GM21619 (cell line): ENCODE measurements at regions not wholly inside any gene's neighbourhood (a gene's known extent, or its start where the extent isn't known, plus 50 kb on each side); places are given as distances from the start of the nearest gene placed in this dataset.

ENCODE experiments used
- ATAC-seq: cut with Tn5 transposase; IDR thresholded peaks from one replicate; pipeline ENCODE4 v1.9.1; 2021; ENCODE audit not compliant: unreplicated experiment

DNA sequence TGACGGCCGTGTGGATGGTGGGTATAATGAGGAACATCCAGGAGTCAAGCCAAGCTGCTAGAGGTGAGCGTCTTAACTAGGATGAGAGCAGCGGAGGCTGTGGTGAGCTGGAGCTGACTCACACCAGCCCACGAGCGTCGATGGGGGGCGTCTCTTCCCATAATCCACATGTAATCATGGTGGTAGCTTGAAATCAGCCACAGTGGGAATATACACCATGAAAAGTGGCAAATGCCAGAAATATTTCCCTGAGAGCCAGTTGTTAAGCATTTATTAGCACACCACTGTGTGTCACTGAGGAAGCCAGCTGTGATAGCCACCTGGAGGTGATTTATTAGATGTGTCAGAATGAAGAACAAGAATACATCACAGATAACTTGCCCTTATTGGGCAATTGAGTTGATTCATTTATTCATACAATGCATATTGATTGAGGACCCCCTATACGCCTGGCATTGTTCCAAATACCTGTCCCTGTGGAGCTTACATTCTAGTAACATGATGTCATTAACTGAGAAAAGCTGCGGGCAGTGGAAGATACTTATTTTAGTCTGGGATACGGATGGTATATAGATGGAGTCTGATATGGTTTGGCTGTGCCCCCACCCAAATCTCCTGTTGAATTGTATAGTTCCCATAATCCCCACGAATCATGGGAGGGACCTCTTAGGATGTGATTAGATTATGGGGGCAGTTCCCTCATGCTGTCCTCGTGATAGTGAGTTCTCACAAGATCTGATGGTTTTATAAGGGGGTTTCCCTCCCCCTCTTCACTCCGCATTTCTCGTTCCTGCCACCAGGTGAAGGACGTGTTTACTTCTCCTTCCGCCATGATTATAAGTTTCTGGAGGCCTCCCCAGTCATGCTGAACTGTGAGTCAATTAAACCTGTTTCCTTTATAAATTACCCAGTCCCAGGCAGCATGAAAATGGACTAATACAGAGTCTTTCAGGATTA lies 473.4 kb downstream of the METTL15 start:
- no peak for ATAC-seq

DNA sequence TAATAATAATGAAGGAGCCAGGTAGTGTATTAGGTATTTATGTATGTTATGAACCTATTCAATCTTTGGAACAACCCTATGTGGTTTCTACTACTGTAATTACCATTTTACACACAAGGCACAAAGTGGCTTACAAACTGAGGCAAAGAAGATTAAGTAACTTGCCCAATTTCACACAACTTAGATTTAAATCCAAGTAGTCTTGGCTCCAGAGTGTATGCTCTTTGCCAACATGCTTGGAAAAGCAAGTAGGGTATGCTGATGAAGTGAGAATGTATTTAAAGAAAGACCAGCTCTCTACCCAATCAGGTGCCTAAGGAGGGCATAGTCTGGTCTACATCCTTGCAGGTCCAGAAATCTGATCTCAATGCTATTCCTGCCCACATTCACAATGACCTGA lies 463.2 kb downstream of the METTL15 start:
- no peak for ATAC-seq

- ATAC-seq: no peak
These were observed 460.9 kb downstream of the METTL15 start for GRCh38 chr11:28569106-28569505.

- peak; percentile 73 for ATAC-seq
These were observed 458.3 kb downstream of the METTL15 start for GRCh38 chr11:28566339-28567089.

GRCh38 chr11:28559492-28559891 lies 451.3 kb downstream of the METTL15 start:
- ATAC-seq: no peak

DNA sequence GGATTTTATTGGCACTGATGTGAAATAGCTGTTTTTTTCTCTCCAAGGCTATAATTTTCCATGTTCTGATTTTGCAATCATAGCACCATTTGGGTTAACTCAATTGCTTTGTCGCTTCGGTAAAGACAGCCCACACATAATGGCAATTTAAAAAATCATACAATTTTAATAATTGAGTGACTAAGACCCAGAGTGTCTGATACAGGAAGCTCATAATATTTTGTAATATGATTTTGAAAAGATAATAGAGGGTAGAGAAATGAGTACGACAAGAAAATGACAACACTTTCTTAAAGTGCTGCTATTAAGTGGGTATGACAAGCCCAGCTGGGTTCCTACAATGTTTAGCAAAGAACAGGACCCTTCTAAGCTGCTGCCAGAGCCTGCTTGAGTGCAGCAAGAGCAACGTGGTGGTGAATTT lies 439.1 kb downstream of the METTL15 start:
- no peak for ATAC-seq

DNA sequence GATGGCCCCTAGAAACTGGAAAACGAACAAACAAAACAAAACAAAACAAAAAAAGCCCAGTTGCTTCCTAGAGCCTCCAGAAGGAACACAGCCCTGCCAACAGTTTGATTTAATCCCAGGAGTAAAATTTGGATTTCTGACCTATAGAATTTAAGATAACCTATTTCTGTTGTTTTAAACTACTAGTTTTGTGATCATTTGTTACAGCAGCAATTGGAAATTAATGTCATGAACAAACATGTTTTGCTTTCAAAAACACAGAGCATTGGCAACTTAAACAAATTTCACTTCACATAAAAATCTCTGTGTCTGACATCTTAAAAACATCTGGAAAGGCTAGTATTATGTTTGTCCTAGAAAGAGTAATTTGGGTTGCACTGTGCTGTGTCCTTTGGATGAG lies 437.3 kb downstream of the METTL15 start:
- ATAC-seq: no peak

- no peak for ATAC-seq
These were observed 434.4 kb downstream of the METTL15 start for GRCh38 chr11:28542561-28542960.

DNA sequence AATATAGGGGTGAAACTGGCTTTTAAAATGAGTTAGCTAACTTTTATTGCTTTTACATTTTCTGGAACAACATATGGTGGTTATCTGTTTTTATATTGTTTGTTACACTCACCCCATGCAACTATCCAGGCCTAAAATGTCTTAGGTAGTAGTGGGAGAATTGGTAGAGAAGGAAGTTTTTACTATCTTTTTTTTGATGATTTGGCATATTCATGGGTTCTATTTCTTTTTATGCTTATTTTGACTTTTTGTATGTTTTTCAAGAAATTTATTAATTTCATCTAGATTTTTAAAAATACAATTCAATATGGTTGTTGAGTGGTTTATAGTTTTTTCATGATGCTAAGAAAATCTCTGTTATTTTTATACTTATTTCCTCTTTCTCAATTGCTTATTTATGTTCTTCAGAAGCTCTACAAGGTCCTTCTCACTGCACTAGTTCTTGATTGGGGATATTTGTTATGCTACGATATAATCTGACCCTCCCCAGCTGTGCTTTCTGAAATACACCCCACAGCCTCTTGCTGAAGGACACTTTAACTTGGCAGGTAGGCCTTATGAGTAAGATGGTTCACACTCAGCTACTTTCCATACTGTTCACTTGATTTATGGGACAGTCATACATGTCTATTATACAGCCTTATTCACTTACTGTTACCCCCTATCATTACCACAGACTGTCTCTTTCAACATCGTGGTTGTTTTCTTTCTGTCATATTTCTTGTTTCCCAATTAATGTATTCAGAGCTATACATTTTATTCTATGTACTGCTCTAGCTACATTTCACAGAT lies 431.2 kb downstream of the METTL15 start:
- ATAC-seq: no peak

GRCh38 chr11:28537822-28538221 lies 429.6 kb downstream of the METTL15 start:
- no peak for ATAC-seq

GRCh38 chr11:28536504-28537267 lies 428.5 kb downstream of the METTL15 start:
- ATAC-seq: no peak

GRCh38 chr11:28535677-28536076 lies 427.5 kb downstream of the METTL15 start:
- no peak for ATAC-seq

GRCh38 chr11:28529540-28530410 lies 421.6 kb downstream of the METTL15 start:
- ATAC-seq: no peak

DNA sequence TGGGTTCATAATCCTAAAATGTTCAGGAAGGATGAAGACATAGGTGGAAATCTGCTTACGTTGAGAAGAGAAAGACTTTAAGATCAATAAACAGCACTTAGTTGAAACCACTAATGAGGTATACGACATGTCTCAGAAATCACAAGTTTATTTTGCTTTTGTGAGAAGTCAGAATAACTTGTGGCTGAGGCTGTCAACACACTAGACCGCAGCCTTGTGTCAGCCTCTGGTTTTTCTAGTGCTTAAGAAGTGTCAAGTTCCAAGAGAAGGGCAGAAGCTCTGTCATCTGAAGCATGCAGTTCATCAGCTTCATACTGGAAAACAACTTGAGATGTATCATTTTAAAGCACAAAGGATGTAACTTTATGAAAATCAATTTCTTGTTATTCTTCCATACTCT lies 420.9 kb downstream of the METTL15 start:
- no peak for ATAC-seq

- no peak for ATAC-seq
These were observed 420.0 kb downstream of the METTL15 start for GRCh38 chr11:28528217-28528616.

DNA sequence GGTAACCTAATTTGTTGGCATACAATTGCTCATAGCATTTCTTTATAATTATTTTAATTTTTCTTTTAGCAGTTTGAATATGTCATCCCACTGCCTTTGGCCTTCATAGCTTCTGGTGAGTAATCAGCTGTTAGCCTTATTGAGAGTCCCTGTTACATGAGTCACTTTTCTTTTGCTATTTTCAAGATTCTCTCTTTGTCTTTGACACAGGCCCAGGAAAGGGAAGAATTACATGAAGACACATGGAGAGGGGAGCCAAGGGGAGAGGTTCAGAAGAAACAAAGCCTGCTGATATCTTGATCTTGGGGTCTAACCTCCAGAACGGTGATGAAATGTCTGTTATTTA lies 418.2 kb downstream of the METTL15 start:
- ATAC-seq: no peak

GRCh38 chr11:28525636-28526405 lies 417.6 kb downstream of the METTL15 start:
- no peak for ATAC-seq

GRCh38 chr11:28524098-28524497 lies 415.9 kb downstream of the METTL15 start:
- ATAC-seq: no peak

DNA sequence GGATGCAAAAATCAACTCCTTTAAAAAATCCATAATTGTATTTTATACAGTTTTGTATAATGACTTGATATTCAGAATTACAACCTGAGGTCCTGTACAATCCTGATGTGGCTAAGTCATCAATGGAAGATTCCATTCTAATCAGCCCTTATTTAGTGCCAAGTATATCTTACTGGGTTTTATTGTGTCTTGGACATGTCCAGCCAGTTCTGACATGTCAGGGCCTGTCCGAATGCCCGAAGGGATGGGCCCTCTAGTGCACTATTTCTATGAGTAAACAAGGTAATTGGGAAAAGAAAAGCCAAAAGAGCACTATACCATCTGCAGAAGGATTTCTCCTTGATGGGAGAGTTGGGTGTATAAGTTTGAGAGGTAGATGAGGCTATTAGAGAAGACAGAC lies 412.9 kb downstream of the METTL15 start:
- no peak for ATAC-seq
